ENCODE measurements at regions not wholly inside any gene's neighbourhood (a gene's known extent, or its start where the extent isn't known, plus 50 kb on each side); places are given as distances from the start of the nearest gene placed in this dataset.

GRCh38 chr2:220949466-220949865, 622.6 kb downstream of the EPHA4 start:
- in situ Hi-C loops (cut with HindIII; ENCODE audit: low pct_unique_long_range_greater_than_20kb, low sequenced_read_pairs): no loop called here
- DNase-seq (ENCODE audit: low read depth, low spot score): no peak

- no peak for DNase-seq (ENCODE audit: low read depth, low spot score)
- in situ Hi-C loops (cut with HindIII; ENCODE audit: low pct_unique_long_range_greater_than_20kb, low sequenced_read_pairs): no loop called here
These were observed 616.3 kb downstream of the EPHA4 start for GRCh38 chr2:220955776-220956175.

- in situ Hi-C loops (cut with HindIII; ENCODE audit: low pct_unique_long_range_greater_than_20kb, low sequenced_read_pairs): no loop called here
- no peak for DNase-seq (ENCODE audit: low read depth, low spot score)
These were observed 615.7 kb downstream of the EPHA4 start for GRCh38 chr2:220956429-220956828.

GRCh38 chr2:220959391-220959802, 612.7 kb downstream of the EPHA4 start:
- no peak for DNase-seq (ENCODE audit: low read depth, low spot score)
- in situ Hi-C loops (cut with HindIII; ENCODE audit: low pct_unique_long_range_greater_than_20kb, low sequenced_read_pairs): no loop called here

DNA sequence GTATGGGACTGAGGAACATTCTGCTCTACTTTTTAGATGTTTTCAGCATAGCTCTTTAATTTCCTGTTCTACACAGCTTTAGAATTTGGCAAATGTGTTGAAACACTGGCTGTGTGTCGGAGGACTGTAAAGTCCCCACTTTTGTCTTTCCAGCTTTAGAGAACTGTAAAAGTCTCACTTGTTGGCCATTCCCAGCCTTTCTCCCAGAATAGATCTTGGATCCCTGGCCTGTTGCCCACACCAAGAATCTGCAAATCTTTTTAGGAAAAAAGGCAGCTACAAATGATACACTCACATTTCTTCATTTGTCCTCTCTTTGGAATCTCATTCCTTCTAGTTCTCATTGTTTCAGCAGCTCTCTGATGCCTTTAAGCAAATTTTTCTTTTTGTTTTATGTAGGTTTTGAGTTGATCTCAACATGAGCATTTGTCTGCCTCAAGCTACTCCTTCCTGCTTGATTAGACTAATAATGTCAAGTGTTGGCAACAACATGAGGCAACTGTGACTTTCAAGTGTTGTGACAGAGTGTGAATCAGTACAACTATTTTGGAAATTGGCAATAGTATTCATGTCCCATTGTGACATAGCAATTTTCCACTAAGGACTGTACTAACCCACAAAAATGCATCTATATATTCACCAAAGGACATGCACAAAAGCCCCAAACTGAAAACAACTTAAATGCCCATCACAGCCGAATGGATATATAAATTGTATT, 610.8 kb downstream of the EPHA4 start:
- in situ Hi-C loops (cut with HindIII; ENCODE audit: low pct_unique_long_range_greater_than_20kb, low sequenced_read_pairs): no loop called here
- no peak for DNase-seq (ENCODE audit: low read depth, low spot score)

GRCh38 chr2:220962556-220962955, 609.5 kb downstream of the EPHA4 start:
- no peak for DNase-seq (ENCODE audit: low read depth, low spot score)

GRCh38 chr2:220963076-220963475, 609.0 kb downstream of the EPHA4 start:
- DNase-seq (ENCODE audit: low read depth, low spot score): no peak
- in situ Hi-C loops (cut with HindIII; ENCODE audit: low pct_unique_long_range_greater_than_20kb, low sequenced_read_pairs): no loop called here

More at GRCh38 chr2:220962556-220962955, 609.5 kb downstream of the EPHA4 start:
- in situ Hi-C loops (cut with HindIII; ENCODE audit: low pct_unique_long_range_greater_than_20kb, low sequenced_read_pairs): no loop called here

- DNase-seq (ENCODE audit: low read depth, low spot score): no peak
- in situ Hi-C loops (cut with HindIII; ENCODE audit: low pct_unique_long_range_greater_than_20kb, low sequenced_read_pairs): no loop called here
These were observed 608.2 kb downstream of the EPHA4 start for GRCh38 chr2:220963930-220964329.

DNA sequence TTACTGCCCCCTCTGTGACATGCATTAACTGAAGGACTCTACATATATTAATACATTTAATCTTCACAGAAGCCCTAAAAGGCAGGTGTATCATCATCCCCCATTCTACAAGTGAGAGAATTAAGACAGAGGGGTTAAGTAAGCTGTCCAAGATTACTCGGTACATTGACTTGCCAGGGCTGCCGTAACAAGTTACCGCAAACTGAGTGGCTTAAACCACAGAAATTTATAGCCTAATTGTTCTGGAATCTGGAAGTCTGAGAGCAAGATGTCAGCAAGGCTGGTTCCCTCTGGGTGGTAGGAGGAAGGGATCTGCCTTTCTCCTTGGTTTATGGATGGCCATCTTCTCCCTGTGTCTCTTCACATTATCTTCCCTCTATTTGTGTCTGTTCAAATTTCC, 605.5 kb downstream of the EPHA4 start:
- no peak for DNase-seq (ENCODE audit: low read depth, low spot score)
- in situ Hi-C loops (cut with HindIII; ENCODE audit: low pct_unique_long_range_greater_than_20kb, low sequenced_read_pairs): no loop called here

- in situ Hi-C loops (cut with HindIII; ENCODE audit: low pct_unique_long_range_greater_than_20kb, low sequenced_read_pairs): no loop called here
- DNase-seq (ENCODE audit: low read depth, low spot score): no peak
These were observed 602.8 kb downstream of the EPHA4 start for GRCh38 chr2:220969348-220969747.

DNA sequence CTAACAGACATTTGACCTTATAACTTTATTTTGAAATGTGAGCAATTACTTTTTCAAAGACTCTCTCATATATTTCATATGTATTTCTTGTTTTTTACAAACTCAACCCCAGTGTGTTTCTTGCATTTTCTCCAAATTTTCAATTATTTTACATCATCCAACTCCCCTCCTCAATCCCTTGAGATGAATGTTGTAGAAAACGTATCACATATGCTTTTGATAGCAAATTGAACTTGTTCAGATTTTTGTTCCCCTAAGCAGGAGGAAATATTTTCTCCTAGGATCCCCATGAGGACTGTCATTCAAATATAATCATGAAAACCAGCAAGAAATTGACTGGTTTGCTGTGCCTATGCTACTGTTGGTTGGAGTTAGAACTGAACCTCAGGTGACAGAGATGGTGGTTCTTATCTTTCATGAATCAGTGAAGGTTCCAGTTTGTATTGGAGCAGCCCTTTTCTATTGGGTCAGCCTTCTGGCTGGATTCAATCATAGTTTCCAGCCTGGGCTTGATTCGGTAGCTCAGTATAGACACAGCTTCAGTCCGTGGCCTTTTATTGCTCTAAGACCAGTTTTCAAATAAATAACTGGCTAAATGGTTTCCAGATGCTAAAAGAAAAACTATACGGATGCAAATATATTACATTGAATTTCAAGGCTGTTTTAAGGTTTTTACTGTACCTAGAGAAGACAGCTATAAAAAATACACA, 591.0 kb downstream of the EPHA4 start:
- in situ Hi-C loops (cut with HindIII; ENCODE audit: low pct_unique_long_range_greater_than_20kb, low sequenced_read_pairs): no loop called here
- DNase-seq (ENCODE audit: low read depth, low spot score): no peak

DNA sequence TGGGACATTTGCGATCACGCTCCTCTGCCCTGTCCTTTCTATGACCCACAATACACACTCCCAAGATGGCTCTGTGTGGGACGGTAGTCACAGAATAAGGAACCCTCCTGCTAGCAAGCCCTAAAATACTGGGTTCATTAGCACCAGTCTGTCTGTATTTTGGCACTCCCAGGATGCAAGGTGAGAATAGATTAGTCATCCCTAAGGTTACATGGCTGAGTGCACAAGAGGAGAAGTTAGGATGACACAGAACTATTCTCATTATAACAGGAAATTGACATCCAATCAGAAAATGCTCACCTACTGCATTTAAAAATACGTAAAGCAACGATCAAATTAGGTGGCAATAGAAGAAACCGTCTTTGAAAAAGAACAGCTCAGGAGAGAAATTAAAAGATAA, 590.2 kb downstream of the EPHA4 start:
- in situ Hi-C loops (cut with HindIII; ENCODE audit: low pct_unique_long_range_greater_than_20kb, low sequenced_read_pairs): no loop called here
- no peak for DNase-seq (ENCODE audit: low read depth, low spot score)

GRCh38 chr2:220985561-220985960, 586.5 kb downstream of the EPHA4 start:
- DNase-seq (ENCODE audit: low read depth, low spot score): no peak
- in situ Hi-C loops (cut with HindIII; ENCODE audit: low pct_unique_long_range_greater_than_20kb, low sequenced_read_pairs): no loop called here

DNA sequence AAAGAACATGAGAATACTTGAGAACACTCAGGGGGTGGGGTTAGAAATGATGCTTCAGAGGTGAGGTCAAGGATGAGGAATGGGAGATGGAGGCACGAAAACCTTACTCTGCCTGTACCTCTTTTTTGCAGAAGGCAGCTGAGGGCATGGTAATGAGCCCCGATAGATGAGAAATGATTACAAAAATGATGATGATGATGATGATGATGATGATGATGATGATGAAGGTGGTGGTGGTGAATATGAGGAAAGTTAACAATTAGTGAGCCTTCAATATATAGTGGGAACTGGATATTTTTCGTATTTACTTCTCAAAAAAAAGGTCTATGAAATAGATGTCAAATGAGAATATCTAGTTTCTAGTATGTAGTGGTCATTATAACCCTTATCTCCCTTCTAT, 584.3 kb downstream of the EPHA4 start:
- DNase-seq (ENCODE audit: low read depth, low spot score): no peak
- in situ Hi-C loops (cut with HindIII; ENCODE audit: low pct_unique_long_range_greater_than_20kb, low sequenced_read_pairs): no loop called here

DNA sequence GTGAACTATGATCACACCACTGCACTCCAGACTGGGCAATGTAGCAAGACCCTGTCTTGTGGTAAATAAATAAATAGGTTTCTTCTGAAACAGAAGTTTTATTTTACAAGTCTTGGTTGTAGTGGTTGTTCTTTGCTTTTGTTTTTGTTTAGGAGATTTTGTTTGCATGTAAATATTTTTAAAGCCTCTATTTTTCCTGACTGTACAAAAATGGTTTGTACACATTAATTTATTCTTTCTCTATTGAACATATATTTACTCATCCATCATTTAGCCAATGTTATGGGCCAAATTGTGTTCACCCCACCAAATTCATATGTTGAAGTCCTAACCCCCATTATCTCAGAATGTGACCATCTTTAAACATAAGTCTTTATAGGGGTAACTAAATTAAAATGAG, 580.1 kb downstream of the EPHA4 start:
- in situ Hi-C loops (cut with HindIII; ENCODE audit: low pct_unique_long_range_greater_than_20kb, low sequenced_read_pairs): no loop called here

GRCh38 chr2:220994846-220995245, 577.3 kb downstream of the EPHA4 start:
- DNase-seq (ENCODE audit: low read depth, low spot score): no peak
- in situ Hi-C loops (cut with HindIII; ENCODE audit: low pct_unique_long_range_greater_than_20kb, low sequenced_read_pairs): no loop called here

More for the DNA sequence above, 580.1 kb downstream of the EPHA4 start:
- no peak for DNase-seq (ENCODE audit: low read depth, low spot score)

- in situ Hi-C loops (cut with HindIII; ENCODE audit: low pct_unique_long_range_greater_than_20kb, low sequenced_read_pairs): no loop called here
- DNase-seq (ENCODE audit: low read depth, low spot score): no peak
These were observed 576.5 kb downstream of the EPHA4 start for GRCh38 chr2:220995581-220995980.

DNA sequence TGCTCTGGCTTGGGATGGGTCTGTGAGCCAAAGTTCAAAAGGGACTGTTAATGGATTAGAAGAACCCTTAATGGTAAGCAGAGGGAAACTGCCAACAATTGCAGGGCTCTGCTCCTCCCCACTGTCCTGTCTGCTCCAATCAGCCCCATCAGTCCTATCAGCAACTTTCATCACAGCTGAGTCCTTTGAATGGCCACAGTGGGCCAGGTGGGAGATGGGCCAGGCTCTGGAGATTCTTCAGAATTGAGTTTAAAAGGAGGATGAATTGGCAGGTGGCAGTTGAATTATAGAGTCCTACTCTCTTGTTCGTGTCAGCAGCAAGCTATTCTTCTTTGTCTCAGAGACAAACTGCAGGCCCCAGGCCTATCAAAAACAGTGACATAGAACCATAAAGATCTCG, 573.9 kb downstream of the EPHA4 start:
- in situ Hi-C loops (cut with HindIII; ENCODE audit: low pct_unique_long_range_greater_than_20kb, low sequenced_read_pairs): no loop called here
- no peak for DNase-seq (ENCODE audit: low read depth, low spot score)

DNA sequence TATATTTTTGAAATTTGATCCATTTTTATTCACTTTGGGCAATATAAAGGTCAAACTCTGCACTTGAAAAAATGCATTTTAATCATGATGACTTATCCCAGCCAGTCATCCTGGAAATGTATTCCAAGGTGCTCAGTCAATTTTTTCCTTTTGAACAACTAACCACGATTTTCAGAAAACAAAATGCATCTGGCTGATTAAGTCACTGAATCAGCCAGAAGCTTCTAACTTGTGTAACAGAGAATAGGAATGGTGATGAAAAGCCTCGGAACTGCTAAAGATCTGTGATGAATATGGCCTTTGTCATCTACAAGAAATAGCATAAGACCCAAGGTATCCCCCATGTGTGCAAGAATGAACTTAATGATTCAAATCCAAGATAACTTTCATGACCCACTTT, 572.7 kb downstream of the EPHA4 start:
- in situ Hi-C loops (cut with HindIII; ENCODE audit: low pct_unique_long_range_greater_than_20kb, low sequenced_read_pairs): no loop called here

More for the DNA sequence above, 572.7 kb downstream of the EPHA4 start:
- DNase-seq (ENCODE audit: low read depth, low spot score): no peak
